GM12878 (cell line): ENCODE measurements at regions not wholly inside any gene's neighbourhood (a gene's known extent, or its start where the extent isn't known, plus 50 kb on each side); places are given as distances from the start of the nearest gene placed in this dataset.

Experiments
- ATAC-seq: fragments of 200-7000 bp; cut with Tn5 transposase; 3 replicates; pipeline ENCODE4 v1.9.1; 2020; ENCODE audit warnings: mild to moderate bottlenecking, moderate library complexity
- BruUV-seq: library from RNA; stranded (reverse); fragments of 400-500 nt; replicated peaks from 2 replicates; lab custom pipeline; 2021; lab: Mats Ljungman, UMichigan
- CTCF ChIA-PET: fragments of 300-600 bp; sonication (Branson Sonifier 250); formaldehyde crosslinking; extraction: SDS; loops from one replicate; lab custom pipeline; 2021; ENCODE audit warnings: inconsistent platforms; lab: Yijun Ruan, JAX
- POLR2A ChIA-PET: fragments of 350-600 bp; formaldehyde crosslinking; extraction: SDS; loops from one replicate; lab custom pipeline; 2021; ENCODE audit warnings: inconsistent platforms; lab: Charles Lee
- RAD21 ChIA-PET: fragments of 300-600 bp; sonication (Branson Sonifier 250); formaldehyde crosslinking; loops from one replicate; lab custom pipeline; 2023; ENCODE audit warnings: antibody characterized with exemption; ENCODE audit not compliant: unreplicated experiment; lab: Charles Lee
- SMC1A ChIA-PET: fragments of 300-600 bp; sonication (Branson Sonifier 250); formaldehyde crosslinking; loops from one replicate; lab custom pipeline; 2023; ENCODE audit not compliant: unreplicated experiment, uncharacterized antibody; lab: Charles Lee
- DNase-seq: peaks from one replicate; pipeline ENCODE4 v3.0.0-alpha.2; 2011; ENCODE audit warnings: low read depth, low spot score
- FAIRE-seq: peaks from 3 replicates; lab custom pipeline; 2011; peaks lifted over from hg19 to GRCh38; lab: Jason Lieb, UNC
- H2AFZ ChIP-seq: 2 replicates; pipeline ENCODE4 v1.6.0; 2011; ENCODE audit warnings: low read depth, low read length, control low read depth; ENCODE audit not compliant: control insufficient read depth
- H3K27ac ChIP-seq: 2 replicates; pipeline ENCODE4 v1.5.1; 2011; ENCODE audit warnings: control low read depth; ENCODE audit not compliant: control insufficient read depth, insufficient read depth
- H3K27me3 ChIP-seq, 2 experiments: replicated peaks in 1 of 2; 2 replicates each; pipeline versions ENCODE4 v1.6.0 to v1.6.1; 2011; ENCODE audit warnings: low read length in 1 of 2; ENCODE audit not compliant: control insufficient read depth in 2 of 2, insufficient read depth in 2 of 2
- H3K36me3 ChIP-seq, 2 experiments: 2 replicates each; pipeline ENCODE4 v1.5.1; 2011; ENCODE audit warnings: low read length in 1 of 2; ENCODE audit not compliant: control insufficient read depth in 2 of 2, insufficient read depth in 2 of 2
- H3K4me1 ChIP-seq: 2 replicates; pipeline ENCODE4 v1.6.1; 2011; ENCODE audit warnings: mild to moderate bottlenecking, low read length, moderate library complexity, mixed read lengths; ENCODE audit not compliant: control insufficient read depth, insufficient read depth
- H3K4me2 ChIP-seq: 2 replicates; pipeline ENCODE4 v1.6.0; 2011; ENCODE audit warnings: control low read depth; ENCODE audit not compliant: control insufficient read depth, insufficient read depth
- H3K4me3 ChIP-seq: fragments of 200-600 bp; sonication (generic); 2 replicates; pipeline ENCODE4 v1.5.1; 2016
- H3K79me2 ChIP-seq: 2 replicates; pipeline ENCODE4 v1.6.0; 2011; ENCODE audit warnings: low read length; ENCODE audit not compliant: control insufficient read depth, insufficient read depth
- H3K9ac ChIP-seq: 2 replicates; pipeline ENCODE4 v1.8.0; 2011; ENCODE audit warnings: low read length, control low read depth, mixed read lengths; ENCODE audit not compliant: control insufficient read depth, insufficient read depth
- H3K9me3 ChIP-seq: replicated peaks from 3 replicates; pipeline ENCODE4 v1.5.1; 2011; ENCODE audit warnings: mild to moderate bottlenecking, low read length; ENCODE audit not compliant: control insufficient read depth, insufficient read depth
- H4K20me1 ChIP-seq: 2 replicates; pipeline ENCODE4 v1.6.0; 2011; ENCODE audit not compliant: control insufficient read depth, insufficient read depth
- BCL11A ChIP-seq: IDR thresholded peaks from 2 replicates; pipeline ENCODE4 v1.6.1; 2011; ENCODE audit warnings: low read depth, low read length
- EED ChIP-seq: sonication (generic); IDR thresholded peaks from 2 replicates; pipeline ENCODE4 v1.6.1; 2016; ENCODE audit warnings: antibody characterized with exemption, low read depth
- ESRRA ChIP-seq: IDR thresholded peaks from 2 replicates; pipeline ENCODE4 v1.6.1; 2012; ENCODE audit warnings: mild to moderate bottlenecking, low read length, improper control_type of control experiment
- HDGF ChIP-seq: fragments of 450-650 bp; IDR thresholded peaks from 2 replicates; pipeline ENCODE4 v1.6.1; 2016; ENCODE audit warnings: antibody characterized with exemption
- MEF2A ChIP-seq: IDR thresholded peaks from 2 replicates; pipeline ENCODE4 v1.6.1; 2011; ENCODE audit warnings: low read depth, mild to moderate bottlenecking, low read length, moderate library complexity; ENCODE audit not compliant: insufficient read depth
- NR2F1 ChIP-seq: fragments of 450-650 bp; conservative IDR thresholded peaks from 2 replicates; pipeline ENCODE4 v1.6.1; 2017; ENCODE audit warnings: mild to moderate bottlenecking
- PAX8 ChIP-seq: fragments of 450-650 bp; IDR thresholded peaks from 2 replicates; pipeline ENCODE4 v1.6.1; 2017; ENCODE audit warnings: mild to moderate bottlenecking, moderate library complexity
- SMARCA5 ChIP-seq: fragments of 450-650 bp; IDR thresholded peaks from 2 replicates; pipeline ENCODE4 v1.6.1; 2017; ENCODE audit warnings: mild to moderate bottlenecking
- SREBF1 ChIP-seq: IDR thresholded peaks from 2 replicates; pipeline ENCODE4 v1.6.1; 2012; ENCODE audit warnings: mild to moderate bottlenecking, low read length
- TCF12 ChIP-seq: IDR thresholded peaks from 2 replicates; pipeline ENCODE4 v1.6.1; 2011; ENCODE audit warnings: low read depth, mild to moderate bottlenecking, low read length
- ZNF274 ChIP-seq: IDR thresholded peaks from one replicate; pipeline ENCODE4 v1.8.0; 2011; ENCODE audit not compliant: insufficient read length, insufficient read depth
- WGBS: methylation state at CpG from one replicate; pipeline ENCODE4 v1.1.6; 2016; ENCODE audit warnings: low lambda C conversion rate; ENCODE audit not compliant: insufficient replicate concordance, insufficient coverage; ENCODE audit errors: missing lambda C conversion rate; 5-methylcytosine and 5-hydroxymethylcytosine counted together
- in situ Hi-C: fragments of 300-500 bp; cut with MboI; formaldehyde crosslinking; loops from 9 replicates; pipeline ENCODE4 v1.14.3; 2018; ENCODE audit warnings: mixed read lengths
- intact Hi-C: fragments of 100-400 bp; cut with micrococcal nuclease; formaldehyde crosslinking; loops from one replicate; pipeline ENCODE4 v1.14.2; 2022; ENCODE audit not compliant: unreplicated experiment
- TF ChIP-seq, protein P1 (sequence below): fragments of 450-650 bp; formaldehyde crosslinking; IDR thresholded peaks from 2 replicates; pipeline ENCODE4 v1.4.0; 2022; ENCODE audit warnings: mild to moderate bottlenecking, moderate library complexity
- TF ChIP-seq, protein P2 (sequence below): IDR thresholded peaks from 2 replicates; pipeline ENCODE4 v1.6.1; 2011; ENCODE audit warnings: low read depth, low read length, improper control_type of control experiment, borderline replicate concordance
- TF ChIP-seq, protein P3 (sequence below): fragments of 450-650 bp; IDR thresholded peaks from 2 replicates; pipeline ENCODE4 v1.6.1; 2016; ENCODE audit warnings: mild to moderate bottlenecking
- TF ChIP-seq, protein P4 (sequence below): IDR thresholded peaks from 2 replicates; pipeline ENCODE4 v1.6.1; 2012; ENCODE audit warnings: low read depth, low read length, improper control_type of control experiment

DNA sequence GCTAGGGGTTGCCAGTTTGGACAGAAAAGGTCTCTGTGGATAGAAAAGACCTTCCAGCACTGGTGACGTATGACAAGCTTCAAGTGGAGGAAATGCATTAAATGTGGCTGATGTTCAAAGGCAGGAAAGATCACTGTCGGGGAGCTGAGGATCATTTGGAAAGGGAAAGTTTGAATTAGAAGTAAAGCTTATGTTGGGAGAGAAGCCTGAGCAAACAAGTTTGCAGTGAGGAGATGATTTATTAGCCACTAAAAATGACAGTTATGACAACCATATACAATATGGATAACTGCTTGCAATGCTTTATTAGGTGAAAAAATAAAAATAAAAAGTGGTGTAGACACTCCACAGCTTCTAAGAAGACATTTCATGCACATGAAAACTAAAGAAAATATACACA is 135.3 kb upstream of the HS3ST1 start:
- intact Hi-C loops (no loop called here), in situ Hi-C loops (no loop called here)
- Histone ChIP-seq H3K79me2 (no peaks in the 10 kb centered on the region), H3K4me3 (no peak overlapping the region), H4K20me1 (no peaks in the 10 kb centered on the region), H3K4me2 (no peak overlapping the region), H3K9me3 (no peaks in the 10 kb centered on the region), H3K4me1 (no peaks in the 10 kb centered on the region), H3K36me3 (no peaks in the 10 kb centered on the region), H3K27ac (no peak overlapping the region), H2AFZ (no peak overlapping the region), H3K9ac (no peak overlapping the region), H3K27me3 (no peaks in the 10 kb centered on the region)
- RAD21 ChIA-PET = no interaction called here
- POLR2A ChIA-PET = no interaction called here
- no peak for DNase-seq
- ATAC-seq = no peak
- FAIRE-seq = no peak
- SMC1A ChIA-PET = no interaction called here
- CTCF ChIA-PET = no interaction called here
- TF ChIP-seq, protein P1, sequence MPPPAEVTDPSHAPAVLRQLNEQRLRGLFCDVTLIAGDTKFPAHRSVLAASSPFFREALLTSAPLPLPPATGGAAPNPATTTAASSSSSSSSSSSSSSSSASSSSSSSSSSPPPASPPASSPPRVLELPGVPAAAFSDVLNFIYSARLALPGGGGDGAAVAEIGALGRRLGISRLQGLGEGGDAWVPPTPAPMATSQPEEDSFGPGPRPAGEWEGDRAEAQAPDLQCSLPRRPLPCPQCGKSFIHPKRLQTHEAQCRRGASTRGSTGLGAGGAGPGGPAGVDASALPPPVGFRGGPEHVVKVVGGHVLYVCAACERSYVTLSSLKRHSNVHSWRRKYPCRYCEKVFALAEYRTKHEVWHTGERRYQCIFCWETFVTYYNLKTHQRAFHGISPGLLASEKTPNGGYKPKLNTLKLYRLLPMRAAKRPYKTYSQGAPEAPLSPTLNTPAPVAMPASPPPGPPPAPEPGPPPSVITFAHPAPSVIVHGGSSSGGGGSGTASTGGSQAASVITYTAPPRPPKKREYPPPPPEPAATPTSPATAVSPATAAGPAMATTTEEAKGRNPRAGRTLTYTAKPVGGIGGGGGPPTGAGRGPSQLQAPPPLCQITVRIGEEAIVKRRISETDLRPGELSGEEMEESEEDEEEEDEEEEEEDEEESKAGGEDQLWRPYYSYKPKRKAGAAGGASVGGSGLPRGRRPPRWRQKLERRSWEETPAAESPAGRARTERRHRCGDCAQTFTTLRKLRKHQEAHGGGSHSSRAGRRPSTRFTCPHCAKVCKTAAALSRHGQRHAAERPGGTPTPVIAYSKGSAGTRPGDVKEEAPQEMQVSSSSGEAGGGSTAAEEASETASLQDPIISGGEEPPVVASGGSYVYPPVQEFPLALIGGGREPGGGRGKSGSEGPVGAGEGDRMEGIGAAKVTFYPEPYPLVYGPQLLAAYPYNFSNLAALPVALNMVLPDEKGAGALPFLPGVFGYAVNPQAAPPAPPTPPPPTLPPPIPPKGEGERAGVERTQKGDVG = no peak
- no TSS peak for BruUV-seq
- WGBS = 45% methylated on average over 2 of the region's 2 CpGs

DNA sequence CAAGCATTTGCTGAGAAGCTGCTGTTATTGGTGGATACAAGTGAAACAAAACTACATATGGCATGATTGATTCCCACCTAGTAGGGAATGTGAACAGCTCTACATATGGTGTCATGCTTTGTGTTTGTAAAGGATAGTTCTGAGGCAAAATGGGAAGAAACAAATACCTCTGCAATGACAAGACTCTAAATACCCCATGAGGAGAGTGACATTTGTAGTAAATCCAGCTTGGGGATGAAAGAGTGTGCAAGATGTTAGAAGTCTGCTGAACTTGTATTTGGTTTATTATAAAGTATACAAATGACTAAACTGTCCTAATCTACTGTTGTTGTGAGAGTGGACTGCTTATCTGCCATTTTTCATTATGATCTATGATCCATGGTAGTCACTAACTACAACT is 120.8 kb upstream of the HS3ST1 start:
- no peak overlapping the region for H2AFZ ChIP-seq
- intact Hi-C loops = no loop called here
- ChIA-PET SMC1A (interaction anchor here (0.6 kb wide), 1 partner anchor 1030 kb away, joined by 6 read pairs; no protein-coding TSS in a partner anchor), RAD21 (no interaction called here), CTCF (no interaction called here), POLR2A (no interaction called here)
- H3K36me3 ChIP-seq = no peaks in the 10 kb centered on the region
- DNase-seq = no peak
- no TSS peak for BruUV-seq
- H3K9ac ChIP-seq = no peak overlapping the region
- no peaks in the 10 kb centered on the region for H3K9me3 ChIP-seq
- H3K27me3 ChIP-seq = no peaks in the 10 kb centered on the region
- H3K79me2 ChIP-seq = no peaks in the 10 kb centered on the region
- ATAC-seq = no peak
- no peak overlapping the region for H3K4me2 ChIP-seq
- H3K4me3 ChIP-seq = no peak overlapping the region
- in situ Hi-C loops = no loop called here
- no peak for FAIRE-seq
- no peaks in the 10 kb centered on the region for H3K4me1 ChIP-seq
- H3K27ac ChIP-seq = no peak overlapping the region
- no peaks in the 10 kb centered on the region for H4K20me1 ChIP-seq
- TF ChIP-seq, protein P2, sequence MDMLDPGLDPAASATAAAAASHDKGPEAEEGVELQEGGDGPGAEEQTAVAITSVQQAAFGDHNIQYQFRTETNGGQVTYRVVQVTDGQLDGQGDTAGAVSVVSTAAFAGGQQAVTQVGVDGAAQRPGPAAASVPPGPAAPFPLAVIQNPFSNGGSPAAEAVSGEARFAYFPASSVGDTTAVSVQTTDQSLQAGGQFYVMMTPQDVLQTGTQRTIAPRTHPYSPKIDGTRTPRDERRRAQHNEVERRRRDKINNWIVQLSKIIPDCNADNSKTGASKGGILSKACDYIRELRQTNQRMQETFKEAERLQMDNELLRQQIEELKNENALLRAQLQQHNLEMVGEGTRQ = no peak
- TF ChIP-seq SMARCA5 (no peak), TCF12 (no peak), NR2F1 (no peak), SREBF1 (no peak), ZNF274 (no peak), ESRRA (no peak), EED (no peak), BCL11A (no peak), MEF2A (no peak), HDGF (no peak), PAX8 (no peak)
- TF ChIP-seq, protein P3, sequence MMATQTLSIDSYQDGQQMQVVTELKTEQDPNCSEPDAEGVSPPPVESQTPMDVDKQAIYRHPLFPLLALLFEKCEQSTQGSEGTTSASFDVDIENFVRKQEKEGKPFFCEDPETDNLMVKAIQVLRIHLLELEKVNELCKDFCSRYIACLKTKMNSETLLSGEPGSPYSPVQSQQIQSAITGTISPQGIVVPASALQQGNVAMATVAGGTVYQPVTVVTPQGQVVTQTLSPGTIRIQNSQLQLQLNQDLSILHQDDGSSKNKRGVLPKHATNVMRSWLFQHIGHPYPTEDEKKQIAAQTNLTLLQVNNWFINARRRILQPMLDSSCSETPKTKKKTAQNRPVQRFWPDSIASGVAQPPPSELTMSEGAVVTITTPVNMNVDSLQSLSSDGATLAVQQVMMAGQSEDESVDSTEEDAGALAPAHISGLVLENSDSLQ = no peak
- TF ChIP-seq, protein P4, sequence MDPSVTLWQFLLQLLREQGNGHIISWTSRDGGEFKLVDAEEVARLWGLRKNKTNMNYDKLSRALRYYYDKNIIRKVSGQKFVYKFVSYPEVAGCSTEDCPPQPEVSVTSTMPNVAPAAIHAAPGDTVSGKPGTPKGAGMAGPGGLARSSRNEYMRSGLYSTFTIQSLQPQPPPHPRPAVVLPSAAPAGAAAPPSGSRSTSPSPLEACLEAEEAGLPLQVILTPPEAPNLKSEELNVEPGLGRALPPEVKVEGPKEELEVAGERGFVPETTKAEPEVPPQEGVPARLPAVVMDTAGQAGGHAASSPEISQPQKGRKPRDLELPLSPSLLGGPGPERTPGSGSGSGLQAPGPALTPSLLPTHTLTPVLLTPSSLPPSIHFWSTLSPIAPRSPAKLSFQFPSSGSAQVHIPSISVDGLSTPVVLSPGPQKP = no peak
